HG03521 (cell line): ENCODE measurements at regions not wholly inside any gene's neighbourhood (a gene's known extent, or its start where the extent isn't known, plus 50 kb on each side); places are given as distances from the start of the nearest gene placed in this dataset.

ENCODE experiments used
- ATAC-seq: cut with Tn5 transposase; IDR thresholded peaks from one replicate; pipeline ENCODE4 v1.9.1; 2021; ENCODE audit warnings: mild to moderate bottlenecking, moderate library complexity; ENCODE audit not compliant: unreplicated experiment

DNA sequence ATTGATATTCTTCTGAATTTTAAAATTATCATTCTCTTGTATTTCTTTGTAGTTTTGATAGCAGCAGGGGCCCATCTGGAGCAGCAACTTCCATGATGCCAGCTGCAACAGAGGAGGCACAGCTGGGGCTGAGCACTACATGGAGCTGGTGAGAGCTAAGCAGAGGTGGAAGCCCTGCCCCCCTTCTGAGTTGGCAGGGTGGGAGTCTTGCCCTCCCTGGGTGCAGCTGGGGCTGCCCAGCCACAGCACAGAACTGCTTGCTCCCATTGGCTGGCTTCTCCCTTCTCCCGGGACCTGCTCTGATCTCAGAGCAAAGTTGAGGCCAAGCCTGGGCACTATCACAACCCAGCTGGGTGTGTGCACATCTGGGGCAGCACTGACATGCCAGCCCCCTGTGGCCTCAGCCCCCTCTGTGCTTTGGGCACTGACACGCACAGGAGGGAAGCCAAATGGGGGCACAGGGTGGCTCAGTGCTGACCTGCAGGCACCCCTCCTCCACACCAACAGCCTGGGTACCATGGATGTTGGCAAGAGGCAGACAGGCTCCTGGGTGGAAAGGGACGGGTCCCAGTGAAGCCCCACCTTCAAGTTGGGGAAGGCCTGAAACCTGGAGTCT is 69.1 kb upstream of the EYA4 start:
- no peak for ATAC-seq

DNA sequence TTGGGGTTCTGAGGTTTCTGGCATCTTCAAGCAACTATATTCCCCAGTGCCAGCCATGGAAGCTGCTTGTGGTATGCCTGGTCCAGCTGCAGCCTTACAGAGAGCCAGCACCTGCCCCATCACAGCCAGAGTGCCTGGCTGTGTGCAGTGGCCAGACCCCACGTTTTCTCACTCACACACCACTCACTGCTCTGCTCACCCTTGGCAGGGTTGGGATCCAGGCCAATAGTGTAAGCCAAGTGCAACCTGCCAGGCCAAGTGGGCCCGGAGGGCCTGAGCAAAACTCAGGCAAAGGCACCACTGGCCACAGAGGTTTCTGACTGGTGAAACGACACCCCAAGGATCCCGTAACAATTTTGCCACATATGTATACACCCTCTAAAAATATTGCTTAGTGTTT is 67.9 kb upstream of the EYA4 start:
- ATAC-seq: no peak

- no peak for ATAC-seq
Measured at GRCh38 chr6:133179481-133179880, 61.7 kb upstream of the EYA4 start.

DNA sequence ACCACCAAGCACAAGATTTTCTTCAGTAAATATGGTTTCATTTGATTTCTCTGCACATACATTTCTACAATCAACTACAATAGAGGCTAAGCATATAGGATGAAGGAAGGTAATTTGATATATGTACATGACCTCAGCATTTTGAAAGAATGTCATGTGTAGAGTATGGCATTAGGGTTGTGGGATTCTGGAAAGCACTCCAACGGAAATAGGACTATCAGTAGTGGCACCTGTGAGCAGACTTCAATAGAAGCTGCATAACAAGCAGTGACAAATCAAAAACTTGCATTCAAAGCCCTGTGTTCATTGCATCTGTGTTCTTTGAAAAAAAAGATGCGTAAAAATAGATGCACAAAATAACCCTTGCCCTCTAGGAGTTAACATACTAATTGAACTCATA is 57.5 kb upstream of the EYA4 start:
- ATAC-seq: no peak

DNA sequence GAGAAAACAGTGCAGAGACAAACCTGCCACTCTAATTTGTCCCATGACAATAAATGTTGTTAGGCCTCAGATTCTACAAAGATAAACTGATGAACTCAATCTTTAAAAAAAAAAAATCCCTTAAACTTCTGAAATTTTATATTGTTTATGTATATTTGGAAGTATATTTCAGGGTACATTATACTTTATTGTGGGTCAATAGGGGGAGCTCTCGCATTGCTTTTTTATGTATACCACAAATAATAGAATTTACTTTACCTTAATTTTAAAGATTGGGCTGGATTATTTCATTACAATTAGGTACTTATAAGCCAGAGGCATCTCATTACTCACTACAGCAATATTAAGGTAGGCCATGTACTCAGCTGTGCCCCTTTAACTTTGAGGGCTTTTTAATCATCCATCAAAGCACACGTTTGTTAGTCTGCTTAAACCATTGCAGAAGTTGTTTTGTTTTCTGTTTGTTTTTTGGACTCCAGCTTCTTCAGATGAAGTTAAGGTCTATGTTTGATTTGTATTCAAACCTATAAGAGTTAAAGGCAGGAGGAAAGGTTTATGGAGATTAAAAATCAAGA is 56.3 kb upstream of the EYA4 start:
- no peak for ATAC-seq

- no peak for ATAC-seq
Measured at GRCh38 chr6:133185731-133186130, 55.4 kb upstream of the EYA4 start.

- no peak for ATAC-seq
Measured at GRCh38 chr6:133187114-133187513, 54.0 kb upstream of the EYA4 start.

GRCh38 chr6:133187657-133188453 is 53.3 kb upstream of the EYA4 start:
- no peak for ATAC-seq

DNA sequence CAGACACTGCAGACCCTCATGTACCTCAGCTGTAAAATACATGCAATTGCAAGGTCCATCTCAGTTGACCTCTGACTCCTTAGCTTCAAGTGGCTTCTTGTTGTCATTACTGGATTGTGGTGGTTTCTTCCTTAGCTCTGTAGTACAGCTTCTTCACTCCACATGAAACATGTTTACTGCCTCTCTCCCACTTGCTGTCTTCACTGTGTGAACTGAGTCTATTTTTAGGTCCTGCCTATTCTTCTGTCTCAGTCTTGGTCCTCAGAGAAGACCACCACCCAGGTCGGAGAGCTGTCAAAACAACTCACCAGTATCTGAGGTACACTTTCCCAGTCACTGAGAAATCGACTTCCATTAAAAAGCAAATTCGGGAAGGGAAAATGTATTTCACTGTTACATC is 50.2 kb upstream of the EYA4 start:
- no peak for ATAC-seq

DNA sequence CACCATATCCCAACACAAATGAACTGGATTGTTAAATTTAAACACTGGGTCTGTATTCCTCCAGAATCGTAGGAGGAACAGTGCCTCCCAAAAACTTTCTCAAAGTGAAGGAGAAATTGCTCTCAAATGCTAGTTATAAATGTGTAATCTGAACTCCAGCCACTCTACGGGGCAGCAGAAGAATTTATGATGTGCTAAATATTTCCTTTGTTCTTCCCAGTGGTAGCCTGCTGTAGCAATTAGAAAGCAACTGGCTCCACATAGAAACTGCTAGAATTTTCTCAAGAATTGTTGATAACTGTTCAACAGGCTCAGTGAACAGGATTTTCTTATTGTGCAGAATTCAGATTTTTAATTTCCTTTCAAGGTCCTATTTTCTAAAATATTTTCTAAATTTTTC is 49.8 kb upstream of the EYA4 start:
- ATAC-seq: no peak
